Peyer's patch (tissue), 4 donors: ENCODE measurements at regions not wholly inside any gene's neighbourhood (a gene's known extent, or its start where the extent isn't known, plus 50 kb on each side); places are given as distances from the start of the nearest gene placed in this dataset.
"Not testable (repeated sequence)": the region's sequence is repeated elsewhere in the genome, so short reads cannot be mapped to it uniquely, and the experiment has no call there.

Experiments used
- POLR2A ChIP-seq, 2 donors: fragments of 450-650 bp; IDR thresholded peaks; one replicate each; pipeline ENCODE4 v1.5.1; 2017; ENCODE audit warnings: antibody characterized with exemption in 2 of 2, mild to moderate bottlenecking in 2 of 2, moderate library complexity in 2 of 2
- TF ChIP-seq, protein P1 (sequence below), 6 experiments: fragments of 450-650 bp in 4 of 6; fragments of 200-600 bp in 2 of 6; sonication (generic) in 1 of 6; IDR thresholded peaks; one replicate each; pipeline ENCODE4 v1.5.1; 2017 to 2019; ENCODE audit warnings: antibody characterized with exemption in 6 of 6, mild to moderate bottlenecking in 3 of 6, moderate library complexity in 1 of 6

DNA sequence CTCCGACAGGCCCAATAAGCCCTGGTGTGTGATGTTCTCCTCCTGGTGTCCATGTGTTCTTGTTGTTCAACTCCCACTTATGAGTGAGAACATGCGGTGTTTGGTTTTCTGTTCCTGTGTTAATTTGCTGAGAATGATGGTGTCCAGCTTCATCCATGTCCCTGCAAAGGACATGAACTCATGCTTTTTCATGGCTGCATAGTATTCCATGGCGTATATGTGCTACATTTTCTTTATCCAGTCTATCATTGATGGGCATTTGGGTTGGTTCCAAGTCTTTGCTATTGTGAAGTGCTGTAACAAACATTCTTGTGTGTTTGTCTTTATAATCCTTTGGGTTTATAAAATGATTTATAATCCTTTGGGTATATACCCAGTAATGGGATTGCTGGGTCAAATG lies 142.1 kb upstream of the DPP10 start:
- not testable (repeated sequence) for TF ChIP-seq POLR2A (IDR thresholded peaks at IDR 0.05)
- TF ChIP-seq, protein P1, sequence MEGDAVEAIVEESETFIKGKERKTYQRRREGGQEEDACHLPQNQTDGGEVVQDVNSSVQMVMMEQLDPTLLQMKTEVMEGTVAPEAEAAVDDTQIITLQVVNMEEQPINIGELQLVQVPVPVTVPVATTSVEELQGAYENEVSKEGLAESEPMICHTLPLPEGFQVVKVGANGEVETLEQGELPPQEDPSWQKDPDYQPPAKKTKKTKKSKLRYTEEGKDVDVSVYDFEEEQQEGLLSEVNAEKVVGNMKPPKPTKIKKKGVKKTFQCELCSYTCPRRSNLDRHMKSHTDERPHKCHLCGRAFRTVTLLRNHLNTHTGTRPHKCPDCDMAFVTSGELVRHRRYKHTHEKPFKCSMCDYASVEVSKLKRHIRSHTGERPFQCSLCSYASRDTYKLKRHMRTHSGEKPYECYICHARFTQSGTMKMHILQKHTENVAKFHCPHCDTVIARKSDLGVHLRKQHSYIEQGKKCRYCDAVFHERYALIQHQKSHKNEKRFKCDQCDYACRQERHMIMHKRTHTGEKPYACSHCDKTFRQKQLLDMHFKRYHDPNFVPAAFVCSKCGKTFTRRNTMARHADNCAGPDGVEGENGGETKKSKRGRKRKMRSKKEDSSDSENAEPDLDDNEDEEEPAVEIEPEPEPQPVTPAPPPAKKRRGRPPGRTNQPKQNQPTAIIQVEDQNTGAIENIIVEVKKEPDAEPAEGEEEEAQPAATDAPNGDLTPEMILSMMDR (IDR thresholded peaks at IDR 0.05) = not testable (repeated sequence)
